Gastrocnemius medialis (tissue), 4 donors: ENCODE measurements at regions not wholly inside any gene's neighbourhood (a gene's known extent, or its start where the extent isn't known, plus 50 kb on each side); places are given as distances from the start of the nearest gene placed in this dataset.

Experiments used
- POLR2A ChIP-seq, 2 donors: fragments of 450-650 bp; IDR thresholded peaks; one replicate each; pipeline ENCODE4 v1.6.1; 2017; ENCODE audit warnings: antibody characterized with exemption in 2 of 2, mild to moderate bottlenecking in 2 of 2, moderate library complexity in 2 of 2
- TF ChIP-seq, protein P1 (sequence below), 5 experiments: fragments of 450-650 bp in 3 of 5; fragments of 200-600 bp in 2 of 5; sonication (generic) in 2 of 5; IDR thresholded peaks in 4 of 5; conservative IDR thresholded peaks in 1 of 5; 1 replicate in 4 of 5; 2 replicates in 1 of 5; pipeline ENCODE4 v1.5.1; 2016 to 2019; ENCODE audit warnings: antibody characterized with exemption in 5 of 5, mild to moderate bottlenecking in 3 of 5, moderate library complexity in 3 of 5

DNA sequence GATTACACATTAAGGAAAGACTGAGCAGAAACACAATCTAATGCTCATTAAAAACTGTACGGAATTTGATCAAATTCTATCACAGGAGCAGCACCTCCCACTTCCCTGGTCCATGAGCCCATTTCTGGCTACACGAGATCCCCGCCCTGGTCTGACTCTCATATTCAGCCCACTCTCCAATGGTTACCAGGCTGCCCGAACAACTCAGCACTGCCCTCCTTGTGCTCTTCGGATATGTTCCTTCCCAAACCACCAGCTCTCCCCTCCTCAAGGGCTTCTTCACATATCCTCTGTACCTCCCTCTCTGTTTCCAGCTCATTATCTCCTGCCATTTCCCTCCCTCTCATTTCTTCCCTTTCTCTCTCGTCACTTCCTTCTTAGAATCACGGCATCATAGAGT lies 180.5 kb downstream of the RSL24D1 start:
- TF ChIP-seq, protein P1, sequence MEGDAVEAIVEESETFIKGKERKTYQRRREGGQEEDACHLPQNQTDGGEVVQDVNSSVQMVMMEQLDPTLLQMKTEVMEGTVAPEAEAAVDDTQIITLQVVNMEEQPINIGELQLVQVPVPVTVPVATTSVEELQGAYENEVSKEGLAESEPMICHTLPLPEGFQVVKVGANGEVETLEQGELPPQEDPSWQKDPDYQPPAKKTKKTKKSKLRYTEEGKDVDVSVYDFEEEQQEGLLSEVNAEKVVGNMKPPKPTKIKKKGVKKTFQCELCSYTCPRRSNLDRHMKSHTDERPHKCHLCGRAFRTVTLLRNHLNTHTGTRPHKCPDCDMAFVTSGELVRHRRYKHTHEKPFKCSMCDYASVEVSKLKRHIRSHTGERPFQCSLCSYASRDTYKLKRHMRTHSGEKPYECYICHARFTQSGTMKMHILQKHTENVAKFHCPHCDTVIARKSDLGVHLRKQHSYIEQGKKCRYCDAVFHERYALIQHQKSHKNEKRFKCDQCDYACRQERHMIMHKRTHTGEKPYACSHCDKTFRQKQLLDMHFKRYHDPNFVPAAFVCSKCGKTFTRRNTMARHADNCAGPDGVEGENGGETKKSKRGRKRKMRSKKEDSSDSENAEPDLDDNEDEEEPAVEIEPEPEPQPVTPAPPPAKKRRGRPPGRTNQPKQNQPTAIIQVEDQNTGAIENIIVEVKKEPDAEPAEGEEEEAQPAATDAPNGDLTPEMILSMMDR (IDR thresholded peaks at IDR 0.05 in 4 of 5, conservative IDR thresholded peaks at IDR 0.05 in 1 of 5), result no peak
- TF ChIP-seq POLR2A (IDR thresholded peaks at IDR 0.05), result no peak
